Esophagus squamous epithelium (tissue), 4 donors: ENCODE measurements at regions not wholly inside any gene's neighbourhood (a gene's known extent, or its start where the extent isn't known, plus 50 kb on each side); places are given as distances from the start of the nearest gene placed in this dataset.

ENCODE experiments used
- CTCF ChIP-seq, 6 experiments: fragments of 450-650 bp in 4 of 6; fragments of 200-600 bp in 2 of 6; sonication (generic) in 2 of 6; IDR thresholded peaks; one replicate each; pipeline ENCODE4 v1.5.1; 2016 to 2019; ENCODE audit warnings: antibody characterized with exemption in 6 of 6, mild to moderate bottlenecking in 4 of 6, moderate library complexity in 4 of 6
- POLR2A ChIP-seq, 4 donors: fragments of 450-650 bp; IDR thresholded peaks; one replicate each; pipeline ENCODE4 v1.6.1; 2017; ENCODE audit warnings: antibody characterized with exemption in 4 of 4, mild to moderate bottlenecking in 4 of 4, moderate library complexity in 3 of 4

- no peak for TF ChIP-seq CTCF (IDR thresholded peaks at IDR 0.05)
- TF ChIP-seq POLR2A (IDR thresholded peaks at IDR 0.05): no peak
These were observed 978.3 kb upstream of the B3GALT2 start for GRCh38 chr1:194164755-194165154.
